ENCODE measurements at regions not wholly inside any gene's neighbourhood (a gene's known extent, or its start where the extent isn't known, plus 50 kb on each side); places are given as distances from the start of the nearest gene placed in this dataset.

DNA sequence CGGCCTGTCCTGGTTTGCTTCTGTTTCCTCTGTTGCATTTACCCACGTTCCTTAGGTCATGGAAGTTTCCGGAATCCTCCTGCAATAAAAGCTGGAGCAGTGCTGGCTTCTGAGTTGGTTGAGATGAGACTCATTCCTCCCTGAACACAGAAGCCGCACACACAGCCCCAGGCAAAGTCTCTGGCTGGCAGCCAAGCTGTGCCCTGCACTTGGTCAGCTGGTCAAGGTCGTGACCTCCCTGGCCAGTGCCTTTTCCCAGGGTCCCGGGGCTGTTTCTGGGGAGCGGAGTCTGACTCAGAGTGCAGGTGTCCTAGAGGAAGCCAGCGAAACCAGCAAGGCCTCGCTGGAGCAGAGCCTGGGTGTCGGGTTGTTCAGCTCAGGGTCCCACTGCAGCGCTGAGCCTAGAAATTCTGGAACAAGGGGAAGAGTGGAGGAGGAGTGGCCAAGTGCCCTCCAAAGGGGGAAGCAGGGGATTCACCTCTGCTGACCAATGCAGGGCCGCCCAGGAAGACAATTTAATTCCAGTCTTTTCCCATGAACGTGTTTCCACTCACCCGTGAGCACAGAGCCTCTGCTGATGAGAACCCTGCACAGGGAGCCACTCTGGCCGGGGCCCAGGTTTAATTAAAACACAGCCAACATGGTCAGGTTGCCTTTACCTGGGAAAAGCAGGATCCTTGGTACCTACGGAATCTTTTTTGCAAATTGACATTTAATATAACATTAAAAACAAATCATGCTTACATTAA is 245.5 kb upstream of the PPP2R2D start:
- DNase-seq, result no peak

DNA sequence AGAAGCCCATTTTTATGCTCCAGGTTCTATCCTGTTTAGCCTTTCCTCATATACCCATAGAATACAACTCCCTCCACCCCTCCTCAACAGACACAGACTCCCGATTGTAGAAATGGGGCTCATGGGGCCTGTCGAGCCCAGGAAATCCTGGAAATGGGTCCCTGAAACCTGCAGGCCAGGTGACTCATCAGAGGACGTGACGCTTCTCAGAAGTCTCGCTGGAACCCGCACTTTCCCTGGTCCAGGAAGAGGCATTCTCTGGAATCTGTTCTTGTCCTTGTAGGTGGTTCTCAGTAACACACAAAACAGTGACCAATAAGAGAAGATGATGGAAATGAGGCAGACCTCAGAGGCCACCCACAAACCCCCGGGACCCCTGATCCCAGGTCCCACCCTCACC is 244.8 kb upstream of the PPP2R2D start:
- no peak for DNase-seq

DNA sequence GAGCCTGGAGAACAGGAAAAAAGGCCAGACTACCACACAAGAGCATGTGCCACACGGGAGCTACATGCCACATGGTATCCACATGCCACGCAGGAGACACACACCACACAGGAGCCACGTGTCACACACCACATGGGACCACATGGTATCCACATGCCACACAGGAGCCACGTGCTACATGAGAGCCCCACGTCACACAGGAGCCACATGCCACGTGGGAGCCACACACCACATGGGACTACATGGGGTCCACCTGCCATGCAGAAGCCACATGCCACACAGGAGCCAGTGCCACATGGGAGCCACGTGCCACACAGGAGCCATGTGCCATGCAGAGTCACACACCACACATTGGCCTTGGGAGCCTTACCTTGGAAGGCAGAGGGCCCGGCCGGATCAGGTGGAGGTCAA is 244.4 kb upstream of the PPP2R2D start:
- DNase-seq, result no peak

DNA sequence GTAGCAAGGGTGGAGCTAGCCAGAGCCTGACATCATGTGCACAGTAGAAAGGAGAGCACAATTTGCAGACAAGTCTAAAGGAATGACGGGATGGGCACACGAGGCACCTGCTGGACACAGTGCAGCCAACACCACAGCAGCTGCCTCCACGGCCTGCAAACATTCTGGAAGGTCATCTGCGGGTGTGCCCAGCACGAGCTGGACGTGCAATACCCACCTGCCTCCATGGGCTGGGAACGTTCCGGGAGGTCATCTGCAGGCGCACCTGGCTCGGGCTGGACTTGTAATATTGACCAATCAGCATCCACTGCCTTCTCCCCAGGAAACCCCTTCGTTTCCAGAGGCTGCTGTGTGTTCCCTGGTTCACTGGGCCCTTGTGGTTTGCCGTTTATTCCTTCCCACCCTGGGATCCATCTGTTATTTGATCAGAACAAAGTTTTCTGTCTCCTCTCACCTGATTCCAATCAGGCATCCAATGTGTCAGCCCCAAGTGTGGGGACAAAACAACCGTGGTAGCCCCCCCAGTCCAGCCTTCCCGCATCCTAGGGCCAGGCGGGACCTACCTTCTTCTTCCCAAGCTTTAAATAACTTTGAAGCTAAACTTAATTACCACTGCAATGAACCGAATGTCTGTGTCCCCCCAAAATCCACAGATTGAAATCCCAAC is 243.4 kb upstream of the PPP2R2D start:
- DNase-seq, result no peak

- no peak for DNase-seq
These were observed 242.8 kb upstream of the PPP2R2D start for GRCh38 chr10:131657985-131658330.

DNA sequence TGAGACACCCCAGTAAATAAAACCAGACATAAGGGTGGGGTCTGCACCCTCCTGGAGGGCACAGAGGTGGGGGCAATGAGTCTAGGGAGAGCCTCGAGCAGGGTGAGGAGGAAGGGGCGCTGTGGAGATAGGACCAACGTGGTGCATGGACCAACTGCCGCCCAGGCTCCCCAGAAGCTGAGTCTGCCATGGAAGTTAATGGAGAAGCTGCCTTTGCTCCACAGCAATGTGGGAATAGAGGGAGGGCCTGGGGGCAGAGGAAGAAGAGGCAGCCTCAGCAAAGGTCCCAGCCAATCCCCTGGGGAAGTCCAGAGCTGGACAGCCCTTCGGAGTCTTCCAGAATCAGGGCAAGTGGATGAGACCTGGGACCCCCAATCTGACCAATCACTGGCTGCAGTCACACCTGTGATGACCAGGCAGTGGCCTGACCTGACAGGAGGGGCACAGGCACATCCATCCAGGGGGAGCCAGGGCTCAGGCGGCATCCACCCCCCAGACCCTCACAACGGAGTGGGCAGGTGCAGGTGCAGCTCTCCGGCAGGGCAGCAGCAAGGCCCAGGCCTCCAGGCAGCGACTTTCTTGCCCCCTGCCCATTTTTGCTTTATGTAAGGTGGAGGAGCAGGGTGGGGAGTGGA is 242.2 kb upstream of the PPP2R2D start:
- no peak for DNase-seq

- no peak for DNase-seq
These were observed 240.4 kb upstream of the PPP2R2D start for GRCh38 chr10:131660427-131660826.

DNA sequence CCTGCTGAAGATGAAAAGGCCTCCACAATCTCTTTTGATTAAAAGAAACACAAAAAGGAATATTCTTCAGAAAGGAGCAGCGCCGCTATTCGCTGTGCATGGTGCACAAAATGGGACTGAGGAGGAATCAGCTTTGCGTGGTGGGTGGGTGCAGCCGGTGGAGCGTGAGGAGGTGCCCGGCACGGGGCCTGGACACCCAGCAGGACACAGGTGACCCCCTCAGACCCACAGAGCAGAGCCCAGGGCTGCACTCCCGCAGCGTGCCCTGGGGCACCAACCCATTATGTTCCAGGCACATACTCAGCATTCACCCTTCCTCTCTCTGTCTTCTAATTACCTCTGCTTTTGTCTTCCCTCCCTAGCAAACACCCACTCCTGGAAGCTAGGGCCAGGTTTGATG is 238.0 kb upstream of the PPP2R2D start:
- DNase-seq, result no peak

DNA sequence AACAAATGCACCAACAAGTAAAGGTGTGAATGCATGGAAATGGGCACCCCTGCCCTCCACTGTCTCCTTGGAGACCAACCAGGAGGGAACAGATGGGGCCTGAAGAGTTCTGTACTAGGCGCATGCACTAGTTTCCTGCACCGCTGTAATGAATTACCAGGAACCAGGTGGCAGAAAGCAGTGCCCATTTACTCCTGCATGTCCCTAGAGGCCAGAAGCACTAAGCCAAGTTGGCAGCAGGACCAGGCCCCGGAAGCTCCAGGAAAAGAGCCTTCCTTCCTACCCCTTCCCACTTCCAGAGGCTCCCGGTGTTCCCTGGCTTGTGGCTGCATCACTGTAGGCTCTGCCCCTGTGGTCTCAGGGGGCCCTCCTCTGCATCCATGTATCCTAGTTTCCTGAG is 237.5 kb upstream of the PPP2R2D start:
- DNase-seq, result no peak

GRCh38 chr10:131666091-131666490 is 234.7 kb upstream of the PPP2R2D start:
- DNase-seq, result no peak

- no peak for DNase-seq
These were observed 233.8 kb upstream of the PPP2R2D start for GRCh38 chr10:131667047-131667446.

GRCh38 chr10:131667561-131667960 is 233.2 kb upstream of the PPP2R2D start:
- DNase-seq, result no peak

DNA sequence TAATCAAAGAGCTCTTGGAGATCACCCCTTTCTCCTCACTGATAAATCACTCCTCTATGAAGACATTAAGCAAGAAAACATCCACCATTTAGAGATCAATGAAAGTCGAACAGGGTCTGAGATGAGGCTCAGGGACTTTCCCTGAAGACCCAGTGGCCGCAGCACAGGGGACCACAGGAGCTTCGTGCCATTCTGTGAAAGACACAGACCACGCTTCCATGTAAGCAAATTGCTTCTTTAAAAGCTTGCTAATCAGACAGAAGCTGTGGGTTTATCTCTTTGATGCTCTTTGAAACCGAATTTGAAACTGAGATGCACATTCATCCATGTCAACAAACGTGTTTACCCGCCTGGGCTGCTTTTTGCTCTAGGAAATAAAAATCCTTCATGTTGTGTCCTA is 231.9 kb upstream of the PPP2R2D start:
- no peak for DNase-seq

GRCh38 chr10:131669838-131670237 is 231.0 kb upstream of the PPP2R2D start:
- no peak for DNase-seq

GRCh38 chr10:131670341-131670740 is 230.5 kb upstream of the PPP2R2D start:
- DNase-seq, result no peak

DNA sequence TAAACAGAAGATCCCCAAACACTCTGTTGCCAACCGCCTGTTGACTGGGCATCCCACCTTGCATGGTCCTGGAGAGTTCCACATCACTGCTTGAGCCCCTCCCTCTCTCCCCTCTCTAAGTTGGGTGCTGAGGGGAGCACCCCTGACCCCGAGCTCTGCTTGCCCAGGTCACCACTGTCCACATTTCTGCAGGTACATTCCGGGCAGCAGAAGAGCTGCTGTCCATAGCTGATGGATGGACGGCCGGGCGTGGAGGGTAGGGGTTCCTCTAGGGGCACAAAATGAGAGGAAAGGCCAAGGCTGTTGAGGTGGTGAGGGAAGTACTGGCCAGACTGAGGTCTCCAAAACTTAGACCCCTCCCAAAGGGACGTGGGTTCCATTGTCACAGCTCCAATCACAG is 227.4 kb upstream of the PPP2R2D start:
- no peak for DNase-seq

GRCh38 chr10:131674130-131674529 is 226.7 kb upstream of the PPP2R2D start:
- no peak for DNase-seq

GRCh38 chr10:131675104-131675503 is 225.7 kb upstream of the PPP2R2D start:
- DNase-seq, result no peak

DNA sequence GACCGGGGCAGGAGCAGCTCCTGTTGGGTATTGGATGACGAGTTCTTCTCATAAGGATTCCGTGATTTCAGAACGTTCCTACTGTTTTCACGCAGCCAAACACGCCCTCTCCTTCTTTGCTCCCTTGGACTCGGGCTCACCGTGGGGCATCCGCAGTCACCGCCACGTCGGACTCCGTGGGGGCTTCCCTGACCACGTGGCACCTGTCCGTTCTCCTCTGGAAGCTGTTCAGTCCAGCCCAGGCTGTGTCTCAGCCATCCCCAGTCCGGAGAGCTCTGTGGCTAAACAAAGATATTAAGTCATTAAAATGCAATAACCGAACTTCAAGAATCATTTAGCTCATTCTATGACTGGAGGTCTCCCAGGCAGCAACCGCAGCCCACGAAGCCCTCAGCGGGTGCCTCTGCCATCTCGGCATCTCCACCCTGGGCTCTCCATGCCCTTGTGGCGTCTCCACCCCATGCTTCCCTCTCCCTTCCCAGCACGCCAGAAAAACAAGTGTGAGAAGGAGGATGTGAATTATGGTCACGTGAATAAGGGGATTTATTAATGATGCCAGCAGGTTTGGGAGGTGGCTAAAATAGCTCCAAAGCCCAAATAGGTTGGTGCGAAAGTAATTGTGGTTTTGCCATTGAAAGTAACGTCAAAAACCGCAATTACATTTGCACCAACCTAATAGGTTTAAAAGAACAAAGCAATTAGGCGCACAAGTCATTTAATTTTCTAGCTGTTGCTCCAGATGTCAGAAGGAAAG is 224.6 kb upstream of the PPP2R2D start:
- peak; percentile 24 for DNase-seq

- peak; percentile 24 for DNase-seq
These were observed 223.9 kb upstream of the PPP2R2D start for GRCh38 chr10:131676800-131677421.

DNA sequence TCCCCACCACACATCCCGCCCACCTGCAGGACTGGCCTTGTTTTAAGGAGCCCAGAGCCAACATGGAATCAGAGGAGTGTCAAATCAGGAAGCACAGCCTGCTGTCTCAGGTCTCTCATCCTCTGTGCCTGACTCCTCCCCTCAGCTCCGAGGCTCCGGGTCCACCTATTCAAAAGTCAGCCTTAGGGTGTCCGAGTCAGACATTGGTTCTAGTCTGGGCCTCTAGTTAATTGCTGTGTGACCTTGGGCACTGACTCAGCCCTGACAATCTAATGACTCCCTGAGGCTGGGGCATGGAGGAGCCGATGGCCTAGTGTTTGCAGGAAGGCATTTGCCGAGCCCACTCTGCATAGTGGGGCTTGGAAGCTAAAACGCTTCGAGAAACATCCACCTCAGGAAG is 223.1 kb upstream of the PPP2R2D start:
- DNase-seq, result no peak

DNA sequence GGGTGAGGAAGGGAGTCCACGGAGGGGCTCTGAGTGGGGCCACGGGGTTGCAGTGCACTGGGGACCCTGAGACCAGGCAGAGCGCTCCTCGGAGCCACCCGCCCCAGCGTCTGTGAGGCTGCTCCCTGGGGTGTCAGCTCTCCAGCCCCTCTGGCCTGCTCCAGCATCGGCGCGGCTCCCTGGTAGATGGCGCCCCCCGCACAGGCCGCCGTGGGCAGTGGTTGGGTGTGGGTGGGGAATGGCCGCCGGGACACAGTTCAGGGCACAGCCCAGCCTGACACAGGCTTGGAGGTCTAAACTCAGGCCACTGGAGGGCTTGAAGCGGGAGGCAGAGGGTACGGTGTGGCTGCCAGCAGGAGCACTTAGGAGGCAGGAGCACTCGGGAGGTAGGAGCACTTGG is 222.6 kb upstream of the PPP2R2D start:
- DNase-seq, result no peak

GRCh38 chr10:131678613-131679012 is 222.2 kb upstream of the PPP2R2D start:
- DNase-seq, result no peak
